Activated naive CD8-positive, alpha-beta T cell treated with anti-CD3 and anti-CD28 coated beads, Interleukin-2, amount 10 ng/mL, durations not matched to agents 7 days and 5 days (primary cell): ENCODE measurements at regions not wholly inside any gene's neighbourhood (a gene's known extent, or its start where the extent isn't known, plus 50 kb on each side); places are given as distances from the start of the nearest gene placed in this dataset.
"Not testable (repeated sequence)": the region's sequence is repeated elsewhere in the genome, so short reads cannot be mapped to it uniquely, and the experiment has no call there.

ENCODE experiments used
- ATAC-seq: fragments of 150-1000 bp; cut with Tn5 transposase; one replicate; pipeline ENCODE4 v1.10.0; 2021; ENCODE audit warnings: low read depth, moderate library complexity
- POLR2A ChIA-PET: fragments of 350-600 bp; sonication (Branson Sonifier 250); formaldehyde crosslinking; loops from one replicate; lab custom pipeline; 2021; ENCODE audit warnings: antibody characterized with exemption; lab: Charles Lee
- DNase-seq: peaks from one replicate; pipeline ENCODE4 v3.0.0; 2021
- H3K27ac Mint-ChIP-seq: one replicate; pipeline ENCODE4 v1.8.0; 2022; ENCODE audit warnings: mild to moderate bottlenecking, mixed read lengths
- H3K27me3 Mint-ChIP-seq: one replicate; pipeline ENCODE4 v1.8.0; 2022; ENCODE audit warnings: mild to moderate bottlenecking, moderate library complexity, mixed read lengths
- H3K36me3 Mint-ChIP-seq: one replicate; pipeline ENCODE4 v1.8.0; 2021; ENCODE audit warnings: mild to moderate bottlenecking, mixed read lengths
- H3K4me1 Mint-ChIP-seq: one replicate; pipeline ENCODE4 v1.8.0; 2021; ENCODE audit warnings: mixed read lengths
- H3K4me3 Mint-ChIP-seq: one replicate; pipeline ENCODE4 v1.8.0; 2022; ENCODE audit warnings: mild to moderate bottlenecking, moderate library complexity, mixed read lengths
- H3K9me3 Mint-ChIP-seq: one replicate; pipeline ENCODE4 v1.8.0; 2021; ENCODE audit warnings: mixed read lengths

DNA sequence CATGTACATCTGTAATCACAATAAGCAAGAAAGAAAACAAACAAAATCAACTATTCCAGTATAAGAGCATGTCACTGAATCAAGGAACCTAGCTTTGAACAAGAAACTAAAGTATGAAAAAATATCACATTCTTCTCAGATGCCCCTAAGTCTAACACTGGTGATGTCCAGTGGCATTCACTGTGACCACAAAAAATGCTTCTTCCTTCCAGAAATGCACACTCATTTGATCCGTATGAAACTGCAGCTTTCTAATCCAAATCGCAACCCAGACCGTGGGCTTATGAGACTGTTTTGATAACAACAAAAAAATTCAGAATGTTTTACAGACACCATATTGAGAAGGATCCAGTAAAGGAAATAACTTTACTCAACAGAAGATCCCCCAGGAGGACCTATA is 320.1 kb upstream of the TARS1 start:
- Mint-ChIP-seq H3K27me3 (peaks cover 2% of the 10 kb centered on the region), H3K27ac (no peak overlapping the region), H3K36me3 (no peaks in the 10 kb centered on the region), H3K4me1 (no peaks in the 10 kb centered on the region), H3K4me3 (no peak overlapping the region), H3K9me3 (peaks cover 8% of the 10 kb centered on the region)
- POLR2A ChIA-PET = no interaction called here
- no peak for ATAC-seq
- DNase-seq = no peak

DNA sequence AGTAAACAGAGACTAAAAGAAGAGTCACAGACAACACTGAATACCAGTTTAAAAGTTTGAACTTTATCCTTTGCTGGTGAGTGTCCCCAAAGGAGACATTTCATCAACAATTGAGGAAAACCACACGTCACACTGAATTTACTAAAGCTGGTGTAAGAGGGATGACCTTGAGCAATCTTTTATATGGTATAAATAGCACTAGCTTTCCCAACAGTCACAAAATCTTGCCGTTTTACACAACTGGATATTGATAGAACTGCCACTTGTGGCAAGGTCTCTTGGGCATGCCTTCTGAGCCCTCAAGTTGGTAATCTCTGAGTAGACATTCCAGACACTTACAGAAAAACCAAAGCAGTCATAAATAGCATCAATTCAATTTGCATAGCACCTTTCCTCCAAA is 311.5 kb upstream of the TARS1 start:
- Mint-ChIP-seq H3K4me3 (no peak overlapping the region), H3K27me3 (no peaks in the 10 kb centered on the region), H3K4me1 (no peaks in the 10 kb centered on the region), H3K9me3 (peaks cover 8% of the 10 kb centered on the region), H3K36me3 (no peaks in the 10 kb centered on the region), H3K27ac (no peak overlapping the region)
- ATAC-seq (no peak), DNase-seq (no peak)
- POLR2A ChIA-PET = no interaction called here

DNA sequence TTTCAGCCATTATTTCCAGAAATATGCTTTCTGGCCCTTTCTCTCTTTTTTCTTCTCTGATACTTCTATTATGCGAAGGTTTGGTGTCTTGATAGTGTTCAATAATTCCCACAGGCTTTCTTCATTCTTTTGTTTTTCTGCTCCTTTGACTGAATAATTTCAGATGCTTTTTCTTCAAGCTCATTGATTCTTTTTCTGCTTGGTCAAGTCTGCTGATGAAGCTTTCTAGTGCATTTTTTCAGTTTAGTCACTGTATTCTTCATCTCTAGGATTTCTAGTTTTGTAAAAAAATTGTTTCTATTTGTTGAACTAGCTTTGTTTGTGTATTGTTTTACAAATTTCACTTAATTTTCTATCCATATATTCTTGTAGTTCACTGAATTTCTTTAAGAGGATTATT is 304.0 kb upstream of the TARS1 start:
- H3K36me3 Mint-ChIP-seq = no peaks in the 10 kb centered on the region
- H3K27ac Mint-ChIP-seq = no peak overlapping the region
- POLR2A ChIA-PET = no interaction called here

DNA sequence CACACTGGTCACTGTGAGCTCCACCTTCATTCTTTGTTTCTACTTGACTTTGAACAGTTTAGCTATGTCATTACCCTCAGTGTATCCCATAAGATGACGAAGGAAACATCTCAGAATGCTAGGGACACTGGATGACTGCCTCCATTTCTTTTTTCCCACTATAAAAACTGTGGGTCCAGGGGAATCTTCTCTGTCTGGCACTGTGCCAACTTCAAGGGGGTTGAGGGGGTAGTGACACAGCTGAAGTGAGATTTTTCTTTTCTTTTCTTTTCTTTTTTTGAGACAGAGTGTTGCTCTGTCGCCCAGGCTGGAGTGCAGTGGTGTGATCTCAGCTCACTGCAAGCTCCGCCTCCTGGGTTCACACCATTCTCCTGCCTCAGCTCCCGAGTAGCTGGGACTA is 302.6 kb upstream of the TARS1 start:
- H3K4me1 Mint-ChIP-seq, POLR2A ChIA-PET: not testable (repeated sequence)

More for the DNA sequence above, 304.0 kb upstream of the TARS1 start:
- ATAC-seq = no peak
- Mint-ChIP-seq H3K4me3 (no peak overlapping the region), H3K4me1 (no peaks in the 10 kb centered on the region), H3K27me3 (no peaks in the 10 kb centered on the region), H3K9me3 (peaks cover 13% of the 10 kb centered on the region)
- DNase-seq = no peak

DNA sequence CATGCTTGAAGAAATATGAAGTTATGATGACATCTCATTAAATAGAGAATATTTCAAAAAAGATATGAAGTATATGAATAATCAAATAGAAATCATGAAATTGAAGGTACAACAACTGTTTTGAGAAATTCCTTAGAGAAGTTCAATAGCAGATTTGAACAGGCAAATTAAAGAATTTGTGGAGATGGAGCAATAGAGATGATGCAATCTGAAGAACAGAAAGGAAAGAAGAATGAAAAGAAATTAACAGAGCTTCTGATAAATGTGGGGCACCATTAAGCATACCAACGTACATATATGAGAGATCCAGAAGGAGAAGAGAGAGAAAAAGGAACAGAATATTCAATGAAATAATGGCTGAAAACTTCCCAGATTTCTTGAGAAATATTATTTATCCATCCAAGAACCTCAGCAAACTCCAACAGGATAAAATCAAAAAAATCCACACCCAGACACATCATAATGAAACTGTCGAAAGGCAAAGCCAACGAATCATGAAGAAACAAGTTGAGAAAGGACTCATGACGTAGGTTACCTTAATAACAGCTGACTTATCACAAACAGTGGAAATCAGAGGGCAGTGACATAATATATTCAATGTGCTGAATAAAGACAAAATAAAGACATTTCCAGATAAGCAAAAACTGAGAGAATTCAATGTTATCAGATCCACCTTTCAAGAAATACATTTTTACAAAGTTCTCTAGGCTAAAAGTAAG is 297.2 kb upstream of the TARS1 start:
- POLR2A ChIA-PET = no interaction called here
- Mint-ChIP-seq H3K4me3 (no peak overlapping the region), H3K36me3 (no peaks in the 10 kb centered on the region), H3K4me1 (no peaks in the 10 kb centered on the region), H3K9me3 (peaks cover 2% of the 10 kb centered on the region), H3K27me3 (no peaks in the 10 kb centered on the region), H3K27ac (no peak overlapping the region)
- DNase-seq = no peak
- no peak for ATAC-seq

More for the DNA sequence above, 302.6 kb upstream of the TARS1 start:
- H3K9me3 Mint-ChIP-seq = peaks cover 11% of the 10 kb centered on the region
- not testable (repeated sequence) for H3K36me3 Mint-ChIP-seq, ATAC-seq, H3K4me3 Mint-ChIP-seq, H3K27me3 Mint-ChIP-seq, H3K27ac Mint-ChIP-seq, DNase-seq

DNA sequence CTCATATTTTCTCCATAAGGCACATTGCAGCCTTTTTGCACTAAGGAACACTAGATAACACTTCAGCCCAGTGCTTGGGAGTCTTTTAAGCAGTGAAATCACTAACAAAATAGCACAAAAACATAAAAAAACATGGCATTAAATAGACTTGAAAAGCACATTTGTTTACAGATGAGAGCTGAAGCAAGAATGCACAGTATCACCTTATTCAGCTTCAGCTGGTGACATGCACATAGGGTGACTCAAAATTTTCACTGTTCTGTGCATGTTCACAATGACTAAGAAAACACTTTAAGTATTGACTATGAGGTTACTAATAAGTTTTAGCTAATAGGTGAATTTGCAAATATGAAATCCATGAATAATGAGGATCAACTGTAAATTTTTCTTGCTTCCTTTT is 293.9 kb upstream of the TARS1 start:
- H3K9me3 Mint-ChIP-seq = no peaks in the 10 kb centered on the region
- H3K27me3 Mint-ChIP-seq = no peaks in the 10 kb centered on the region
- no peak for DNase-seq

DNA sequence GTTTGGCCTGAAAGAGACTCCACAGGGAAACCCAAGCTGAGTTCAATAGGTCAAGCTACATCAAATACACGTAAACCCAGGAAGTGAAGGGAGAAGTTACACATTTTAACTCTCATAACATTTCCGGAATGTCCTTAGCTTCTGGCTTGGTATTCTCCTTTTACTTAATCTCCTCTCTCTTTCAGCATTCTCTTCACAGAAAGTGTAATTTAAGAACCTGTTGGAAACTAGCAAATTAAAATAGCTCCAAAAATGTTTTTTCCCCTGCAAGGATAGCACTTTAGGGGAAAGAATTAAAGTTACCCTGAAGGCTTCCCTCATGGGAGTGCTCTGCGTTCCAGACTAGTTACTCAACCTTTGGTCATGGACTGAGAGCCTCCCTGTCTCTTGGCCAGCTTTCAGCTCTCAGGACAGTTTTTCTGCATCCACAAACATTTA is 292.7 kb upstream of the TARS1 start:
- H3K27me3 Mint-ChIP-seq = no peaks in the 10 kb centered on the region
- H3K4me1 Mint-ChIP-seq = no peaks in the 10 kb centered on the region
- POLR2A ChIA-PET = no interaction called here
- H3K27ac Mint-ChIP-seq = no peak overlapping the region
- no peak for ATAC-seq
- no peak for DNase-seq
- H3K9me3 Mint-ChIP-seq = no peaks in the 10 kb centered on the region
- H3K36me3 Mint-ChIP-seq = no peaks in the 10 kb centered on the region
- H3K4me3 Mint-ChIP-seq = no peak overlapping the region

More for the DNA sequence above, 293.9 kb upstream of the TARS1 start:
- POLR2A ChIA-PET = no interaction called here
- H3K4me1 Mint-ChIP-seq = no peaks in the 10 kb centered on the region
- H3K36me3 Mint-ChIP-seq = no peaks in the 10 kb centered on the region
- H3K27ac Mint-ChIP-seq = no peak overlapping the region
- ATAC-seq = no peak
- H3K4me3 Mint-ChIP-seq = no peak overlapping the region

DNA sequence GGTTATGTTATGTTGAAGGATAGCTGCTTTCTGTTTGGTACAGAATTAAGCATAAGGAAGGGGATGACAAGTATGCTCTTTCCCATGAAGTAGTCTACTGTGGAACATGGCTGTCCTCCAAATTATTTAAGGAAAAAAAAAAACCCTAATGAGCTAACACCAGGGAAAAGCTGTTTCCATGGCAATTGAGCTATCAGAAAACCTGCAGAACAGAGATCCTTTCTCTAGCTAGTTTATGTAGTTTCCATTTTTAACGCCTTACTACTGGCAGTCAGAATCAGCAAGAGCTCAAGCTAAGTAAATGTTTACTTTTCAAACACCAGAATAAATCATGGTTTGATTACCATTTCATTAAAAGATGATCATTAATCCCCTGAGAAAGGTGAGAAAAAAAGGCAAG is 287.4 kb upstream of the TARS1 start:
- Mint-ChIP-seq H3K27ac (no peak overlapping the region), H3K27me3 (no peaks in the 10 kb centered on the region), H3K9me3 (no peaks in the 10 kb centered on the region), H3K4me3 (no peak overlapping the region), H3K36me3 (no peaks in the 10 kb centered on the region), H3K4me1 (no peaks in the 10 kb centered on the region)
- ATAC-seq (no peak), DNase-seq (no peak)
- POLR2A ChIA-PET = no interaction called here

DNA sequence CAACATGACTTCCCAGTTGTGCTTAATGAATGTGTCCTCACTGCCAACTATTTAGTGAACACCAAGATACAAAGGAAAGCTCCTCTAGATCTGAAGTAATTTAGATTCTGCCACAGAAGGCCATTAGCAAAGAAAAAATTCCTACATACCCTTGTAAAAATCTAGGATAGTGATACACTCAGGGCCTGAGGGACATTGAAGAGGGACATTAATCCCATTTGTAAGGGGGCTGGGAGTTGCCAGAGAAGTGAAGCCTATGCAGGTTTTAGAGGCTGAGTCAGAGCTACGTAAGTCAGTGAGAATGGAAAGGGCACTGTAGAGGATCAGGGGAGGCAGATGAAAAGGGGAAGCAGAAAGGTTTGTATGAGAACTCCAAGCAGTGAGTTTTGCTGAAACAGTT is 286.9 kb upstream of the TARS1 start:
- POLR2A ChIA-PET = no interaction called here
- Mint-ChIP-seq H3K27ac (no peak overlapping the region), H3K9me3 (no peaks in the 10 kb centered on the region), H3K27me3 (no peaks in the 10 kb centered on the region), H3K4me3 (no peak overlapping the region), H3K4me1 (no peaks in the 10 kb centered on the region), H3K36me3 (no peaks in the 10 kb centered on the region)
- ATAC-seq = no peak
- DNase-seq = no peak

DNA sequence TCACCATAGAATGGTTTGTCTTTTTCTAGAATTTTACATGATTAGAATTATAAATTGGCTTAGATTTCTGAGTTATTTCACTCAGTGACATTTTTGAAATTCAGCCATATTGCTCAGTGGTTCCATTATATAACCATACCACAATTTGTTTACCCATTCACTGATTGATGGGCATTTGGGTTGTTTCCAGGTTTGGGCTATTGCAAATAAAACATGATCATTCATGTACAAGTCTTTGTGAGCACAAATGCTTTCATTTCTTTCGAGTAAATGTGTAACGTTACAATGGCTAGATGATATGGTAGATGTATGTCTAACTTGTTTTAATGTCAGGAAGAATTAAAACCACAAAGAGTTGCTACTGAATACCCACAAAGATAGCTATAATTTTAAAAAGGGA is 279.9 kb upstream of the TARS1 start:
- no peaks in the 10 kb centered on the region for H3K27me3 Mint-ChIP-seq
- POLR2A ChIA-PET = no interaction called here

DNA sequence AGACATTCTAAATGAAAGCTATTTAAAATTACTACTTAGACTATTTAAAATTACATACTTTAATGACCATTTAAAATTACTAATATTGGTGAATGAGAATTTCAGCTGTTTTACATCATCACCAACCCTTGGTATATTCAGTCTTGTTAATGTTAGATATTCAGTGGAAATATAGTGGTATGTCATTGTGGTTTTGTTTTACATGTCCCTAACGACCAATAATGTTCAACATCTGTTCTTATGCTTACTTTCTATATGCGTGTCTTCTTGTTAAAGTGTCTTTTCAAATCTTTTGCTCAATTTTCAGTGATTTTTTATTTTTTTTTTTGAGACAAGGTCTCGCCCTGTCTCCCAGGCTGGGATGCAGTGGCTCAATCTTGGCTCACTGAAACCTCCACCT is 279.3 kb upstream of the TARS1 start:
- Mint-ChIP-seq H3K36me3 (no peaks in the 10 kb centered on the region), H3K27ac (no peak overlapping the region), H3K9me3 (no peaks in the 10 kb centered on the region), H3K4me3 (no peak overlapping the region), H3K4me1 (no peaks in the 10 kb centered on the region), H3K27me3 (no peaks in the 10 kb centered on the region)
- ATAC-seq (no peak), DNase-seq (no peak)
- POLR2A ChIA-PET = no interaction called here

More for the DNA sequence above, 279.9 kb upstream of the TARS1 start:
- H3K4me3 Mint-ChIP-seq = no peak overlapping the region
- no peaks in the 10 kb centered on the region for H3K36me3 Mint-ChIP-seq
- no peaks in the 10 kb centered on the region for H3K9me3 Mint-ChIP-seq
- ATAC-seq (no peak), DNase-seq (no peak)
- no peaks in the 10 kb centered on the region for H3K4me1 Mint-ChIP-seq
- no peak overlapping the region for H3K27ac Mint-ChIP-seq

DNA sequence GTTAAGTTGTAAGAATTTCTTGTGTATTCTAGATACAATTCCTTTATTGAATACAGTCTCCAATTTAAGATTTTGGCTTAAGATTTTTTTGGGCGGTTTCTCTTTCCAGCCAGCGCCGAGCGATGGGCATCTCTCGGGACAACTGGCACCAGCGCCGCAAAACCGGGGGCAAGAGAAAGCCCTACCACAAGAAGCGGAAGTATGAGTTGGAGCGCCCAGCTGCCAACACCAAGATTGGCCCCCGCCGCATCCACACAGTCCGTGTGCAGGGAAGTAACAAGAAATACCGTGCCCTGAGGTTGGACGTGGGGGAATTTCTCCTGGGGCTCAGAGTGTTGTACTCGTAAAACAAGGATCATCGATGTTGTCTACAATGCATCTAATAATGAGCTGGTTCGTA is 278.7 kb upstream of the TARS1 start:
- H3K27me3 Mint-ChIP-seq = no peaks in the 10 kb centered on the region
- no peak for DNase-seq
- no peak for ATAC-seq
- H3K9me3 Mint-ChIP-seq = no peaks in the 10 kb centered on the region
- H3K4me1 Mint-ChIP-seq = no peaks in the 10 kb centered on the region
- H3K36me3 Mint-ChIP-seq = no peaks in the 10 kb centered on the region
- POLR2A ChIA-PET = no interaction called here
- H3K27ac Mint-ChIP-seq = no peak overlapping the region
- H3K4me3 Mint-ChIP-seq = no peak overlapping the region

DNA sequence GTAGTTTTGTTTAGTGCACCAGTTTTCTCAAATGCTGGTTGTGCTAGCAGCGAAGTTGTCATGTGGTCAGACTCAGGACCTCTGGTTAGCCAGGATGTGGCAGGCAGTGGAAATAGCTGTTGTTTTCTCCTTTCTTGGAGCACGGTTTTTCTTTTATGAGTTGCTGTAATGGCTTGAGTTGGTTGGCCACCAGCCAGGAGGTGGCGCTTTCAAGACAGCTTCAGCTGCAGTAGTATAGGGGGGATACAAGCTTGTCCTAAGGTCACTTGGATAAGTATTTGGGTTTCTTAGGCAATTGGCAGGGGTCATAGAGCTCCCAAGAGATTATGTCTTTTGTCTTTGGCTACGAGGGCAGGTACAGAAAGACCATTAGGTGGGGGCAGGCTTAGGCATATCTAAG is 274.2 kb upstream of the TARS1 start:
- H3K27ac Mint-ChIP-seq = no peak overlapping the region
- peaks cover 8% of the 10 kb centered on the region for H3K9me3 Mint-ChIP-seq
- H3K27me3 Mint-ChIP-seq = no peaks in the 10 kb centered on the region
- no peak overlapping the region for H3K4me3 Mint-ChIP-seq
- H3K36me3 Mint-ChIP-seq = no peaks in the 10 kb centered on the region
- POLR2A ChIA-PET = no interaction called here
- H3K4me1 Mint-ChIP-seq = no peaks in the 10 kb centered on the region
- no peak for DNase-seq
- ATAC-seq = no peak

DNA sequence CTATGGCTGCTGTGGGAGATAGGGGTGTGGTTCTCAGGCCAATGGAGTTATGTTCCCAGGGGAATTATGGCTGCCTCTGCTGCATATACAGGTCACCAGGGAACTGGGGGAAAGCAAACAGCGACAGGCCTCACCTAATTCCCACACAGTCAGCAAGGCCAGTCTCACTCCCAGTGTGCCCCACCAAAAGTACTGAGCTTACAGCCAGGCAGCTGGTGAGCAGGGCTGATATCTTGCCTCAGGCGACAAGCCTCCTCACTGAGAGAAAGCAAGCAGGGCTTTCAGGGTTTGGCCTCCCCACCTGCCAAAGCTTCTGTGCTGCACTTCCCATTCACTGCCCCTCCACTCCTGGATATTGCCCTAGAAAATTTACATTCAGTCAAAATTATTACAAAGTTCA is 273.8 kb upstream of the TARS1 start:
- Mint-ChIP-seq H3K27me3 (no peaks in the 10 kb centered on the region), H3K4me1 (no peaks in the 10 kb centered on the region), H3K36me3 (no peaks in the 10 kb centered on the region), H3K27ac (no peak overlapping the region), H3K4me3 (no peak overlapping the region), H3K9me3 (peaks cover 8% of the 10 kb centered on the region)
- ATAC-seq (no peak), DNase-seq (no peak)
- POLR2A ChIA-PET = no interaction called here
